GM18861 (cell line): ENCODE measurements at regions not wholly inside any gene's neighbourhood (a gene's known extent, or its start where the extent isn't known, plus 50 kb on each side); places are given as distances from the start of the nearest gene placed in this dataset.
"Not testable (repeated sequence)": the region's sequence is repeated elsewhere in the genome, so short reads cannot be mapped to it uniquely, and the experiment has no call there.

ENCODE experiments used
- ATAC-seq: cut with Tn5 transposase; IDR thresholded peaks from one replicate; pipeline ENCODE4 v1.9.1; 2021; ENCODE audit not compliant: unreplicated experiment

DNA sequence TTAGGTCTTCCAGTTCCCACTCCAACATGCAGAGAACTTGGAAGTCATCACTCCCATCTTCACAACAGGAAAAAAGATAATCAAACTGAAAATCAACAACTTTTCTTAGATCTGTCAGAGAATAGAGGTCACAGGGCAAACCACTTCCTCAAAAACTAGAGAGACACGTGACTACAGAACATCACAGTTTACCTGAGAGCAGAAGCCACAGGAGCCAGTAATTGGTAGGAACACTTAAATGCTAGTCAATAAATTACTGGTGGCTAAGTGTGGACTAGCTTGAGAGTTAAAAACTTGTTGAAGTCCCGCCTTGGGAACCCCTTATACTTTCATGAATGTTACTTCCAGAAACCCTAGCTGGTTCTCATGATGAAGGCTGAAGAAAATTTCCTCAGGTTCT, 81.1 kb downstream of the THSD1 start:
- ATAC-seq: peak; percentile 92

GRCh38 chr13:52319876-52320275, 86.1 kb downstream of the THSD1 start:
- ATAC-seq: no peak

- ATAC-seq: not testable (repeated sequence)
Observed at GRCh38 chr13:52309833-52310232, 96.1 kb downstream of the THSD1 start.

DNA sequence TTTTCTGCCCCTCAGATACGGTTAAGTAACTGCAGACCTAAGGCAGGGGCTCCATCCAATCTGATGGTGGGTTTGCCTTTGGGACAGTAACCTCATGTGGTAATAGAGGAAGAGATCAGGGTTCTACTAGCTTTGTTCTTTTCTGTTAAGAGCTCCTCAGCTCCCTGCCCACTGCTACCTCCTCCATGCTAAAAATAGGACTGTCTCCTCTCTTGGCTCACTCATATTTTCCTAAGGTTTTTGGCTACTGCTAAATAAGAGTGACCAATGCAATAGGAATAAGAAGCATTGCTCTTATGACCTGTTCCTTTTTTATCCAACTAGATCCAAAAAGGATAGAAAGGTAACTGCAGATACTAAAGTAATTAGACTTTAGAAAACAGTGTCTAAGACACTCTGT, 99.6 kb downstream of the THSD1 start:
- ATAC-seq: not testable (repeated sequence)

DNA sequence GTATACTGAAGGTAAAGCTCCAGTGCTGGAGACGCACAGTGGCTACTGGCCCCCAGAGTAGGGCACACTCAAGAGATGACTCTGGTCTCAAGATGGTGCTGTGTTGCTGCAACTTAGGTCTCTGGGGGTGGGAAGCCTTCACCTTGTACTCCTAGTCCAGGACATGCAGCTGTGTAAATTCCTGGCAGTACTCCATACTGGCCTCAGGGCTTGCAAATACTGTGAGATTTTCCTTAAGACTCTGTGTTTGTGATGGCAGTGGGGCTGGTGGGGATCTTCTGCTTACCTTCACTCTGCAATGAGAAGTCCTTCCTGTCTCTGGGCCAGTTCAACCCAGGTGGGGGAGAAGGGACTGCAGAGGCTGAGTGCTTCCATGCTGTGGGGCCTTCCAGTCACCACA, 102.9 kb downstream of the THSD1 start:
- not testable (repeated sequence) for ATAC-seq

- not testable (repeated sequence) for ATAC-seq
Observed at GRCh38 chr13:52302688-52303087, 103.3 kb downstream of the THSD1 start.

DNA sequence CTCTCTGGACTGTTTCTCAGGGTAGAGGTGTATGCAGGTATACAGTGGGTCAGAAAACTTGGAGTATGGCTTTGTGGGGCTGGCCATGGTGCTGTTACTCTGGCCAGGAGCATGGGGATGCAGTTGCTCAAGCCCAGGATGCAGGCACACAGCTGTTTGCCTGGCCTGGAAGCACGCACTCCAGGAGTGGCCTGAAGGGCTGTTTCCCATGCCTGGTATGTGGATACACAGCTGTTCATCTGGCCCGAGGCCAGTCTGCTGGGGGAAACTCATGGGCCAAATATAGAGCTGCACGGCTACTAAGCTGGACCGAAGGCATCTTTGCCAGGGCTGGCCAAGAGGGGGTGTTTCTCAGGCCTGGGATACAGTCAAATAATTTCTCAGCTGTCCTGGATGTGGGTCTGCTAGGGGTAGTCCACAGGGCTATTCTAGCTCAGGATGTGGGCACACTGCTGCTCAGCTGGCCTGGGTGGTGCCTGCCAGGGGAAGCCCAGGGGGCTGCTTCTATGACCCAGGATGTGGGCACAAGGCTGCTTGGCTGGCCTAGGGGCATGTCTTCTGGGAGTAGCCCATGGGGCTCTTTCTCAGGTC, 104.1 kb downstream of the THSD1 start:
- not testable (repeated sequence) for ATAC-seq

DNA sequence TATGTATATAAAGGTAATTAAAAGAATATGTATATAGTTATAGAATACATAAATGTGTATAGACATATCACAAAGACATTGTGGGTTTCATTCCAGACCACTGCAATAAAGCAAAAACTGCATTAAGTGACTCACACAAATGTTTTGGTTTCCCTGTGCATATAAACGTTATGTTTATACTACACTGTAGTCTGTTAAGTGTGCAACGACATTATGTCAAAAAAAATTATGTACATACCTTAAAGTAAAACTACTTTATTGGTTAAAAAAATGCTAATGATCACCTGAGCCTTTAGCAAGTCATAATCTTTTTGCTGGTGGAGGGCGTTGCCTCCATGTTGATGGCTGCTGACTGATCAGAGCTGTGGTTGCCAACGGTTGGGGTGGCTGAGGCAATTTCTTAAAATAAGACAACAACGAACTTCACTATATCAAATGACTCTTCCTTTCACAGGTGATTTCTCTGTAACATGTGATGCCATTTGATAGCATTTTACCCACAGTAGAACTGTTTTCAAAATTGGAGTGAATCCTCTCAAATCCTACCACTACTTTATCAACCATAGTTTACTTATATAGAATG, 107.8 kb downstream of the THSD1 start:
- not testable (repeated sequence) for ATAC-seq

- not testable (repeated sequence) for ATAC-seq
Observed at GRCh38 chr13:52288891-52289290, 117.1 kb downstream of the THSD1 start.

- ATAC-seq: not testable (repeated sequence)
Observed at GRCh38 chr13:52281387-52281786, 122.0 kb upstream of the NEK3 start.

DNA sequence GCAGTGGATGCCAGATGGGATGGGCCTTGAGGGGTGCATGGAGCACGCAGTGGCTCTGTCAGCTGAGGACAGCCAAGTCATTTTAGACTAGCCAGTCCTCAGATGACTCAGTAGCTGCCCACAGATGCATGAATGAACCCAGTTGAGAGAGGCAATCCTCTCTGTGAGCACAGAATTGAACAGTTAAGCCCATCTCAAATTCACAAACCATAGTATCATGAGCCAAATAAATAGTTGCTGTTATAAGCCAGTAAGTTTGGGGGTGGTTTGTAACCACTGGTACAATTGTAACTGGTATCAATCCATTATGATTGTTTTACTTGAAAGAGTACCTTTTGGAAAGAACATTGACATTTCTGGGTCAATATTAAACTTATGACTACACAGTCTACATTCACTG, 120.0 kb upstream of the NEK3 start:
- ATAC-seq: not testable (repeated sequence)

DNA sequence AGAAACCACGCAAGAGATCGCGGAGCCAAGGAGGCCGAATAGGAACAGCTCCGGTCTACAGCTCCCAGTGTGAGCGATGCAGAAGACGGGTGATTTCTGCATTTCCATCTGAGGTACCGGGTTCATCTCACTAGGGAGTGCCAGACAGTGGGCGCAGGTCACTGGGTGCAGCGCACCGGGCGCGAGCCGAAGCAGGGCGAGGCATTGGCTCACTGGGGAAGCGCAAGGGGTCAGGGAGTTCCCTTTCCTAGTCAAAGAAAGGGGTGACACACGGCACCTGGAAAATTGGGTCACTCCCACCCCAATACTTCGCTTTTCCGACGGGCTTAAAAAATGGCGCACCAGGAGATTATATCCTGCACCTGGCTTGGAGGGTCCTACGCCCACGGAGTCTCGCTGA, 94.9 kb upstream of the NEK3 start:
- not testable (repeated sequence) for ATAC-seq

DNA sequence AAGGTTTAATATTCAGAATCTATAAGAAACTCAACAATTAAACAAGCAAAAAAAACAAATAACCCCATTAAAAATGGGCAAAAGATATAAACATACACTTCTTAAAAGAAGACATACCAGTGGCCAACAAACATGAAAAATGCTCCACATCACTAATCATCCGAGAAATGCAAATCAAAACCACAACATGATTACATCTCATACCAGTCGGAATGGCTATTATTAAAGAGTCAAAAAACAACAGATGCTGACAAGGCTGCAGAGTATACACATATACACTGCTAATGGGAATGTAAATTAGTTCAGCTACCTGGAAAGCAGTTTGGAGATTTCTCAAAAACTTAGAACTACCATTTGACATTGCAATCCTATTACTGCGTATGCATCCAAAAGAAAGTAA, 81.4 kb upstream of the NEK3 start:
- peak; percentile 88 for ATAC-seq

GRCh38 chr13:52235900-52236595, 76.7 kb upstream of the NEK3 start:
- not testable (repeated sequence) for ATAC-seq

DNA sequence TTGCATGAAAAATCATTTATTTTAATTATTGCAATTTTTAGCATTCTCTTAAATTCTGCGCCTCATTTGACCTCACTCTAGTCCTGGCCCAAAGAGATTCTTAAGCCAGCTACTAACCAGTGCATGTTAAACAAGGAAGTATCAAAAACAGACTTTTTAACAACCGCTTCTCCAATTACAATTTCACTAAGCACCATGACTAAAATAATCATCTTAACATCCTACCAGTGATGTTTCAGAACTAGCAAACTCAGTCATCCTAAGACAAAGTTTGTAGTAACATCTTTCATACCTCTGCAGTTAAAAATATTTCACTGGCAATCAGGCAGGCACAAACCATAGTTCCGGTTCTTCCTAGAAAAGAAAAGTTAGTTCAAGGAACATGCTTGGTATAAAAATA, 75.5 kb upstream of the NEK3 start:
- ATAC-seq: not testable (repeated sequence)

- not testable (repeated sequence) for ATAC-seq
Observed at GRCh38 chr13:52223063-52223462, 63.7 kb upstream of the NEK3 start.

DNA sequence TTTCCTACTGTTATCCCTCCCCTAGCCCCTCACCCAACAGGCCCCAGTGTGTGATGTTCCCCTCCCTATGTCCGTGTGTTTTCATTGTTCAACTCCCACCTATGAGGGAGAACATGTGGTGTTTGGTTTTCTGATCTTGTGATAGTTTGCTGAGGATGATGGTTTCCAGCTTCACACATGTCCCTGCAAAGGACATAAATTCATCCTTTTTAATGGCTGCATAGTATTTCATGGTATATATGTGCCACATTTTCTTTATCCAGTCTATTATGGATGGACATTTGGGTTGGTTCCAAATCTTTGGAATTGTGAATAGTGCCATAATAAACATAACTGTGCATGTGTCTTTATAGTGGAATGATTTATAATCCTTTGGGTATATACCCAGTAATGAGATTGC, 54.5 kb upstream of the NEK3 start:
- ATAC-seq: not testable (repeated sequence)

DNA sequence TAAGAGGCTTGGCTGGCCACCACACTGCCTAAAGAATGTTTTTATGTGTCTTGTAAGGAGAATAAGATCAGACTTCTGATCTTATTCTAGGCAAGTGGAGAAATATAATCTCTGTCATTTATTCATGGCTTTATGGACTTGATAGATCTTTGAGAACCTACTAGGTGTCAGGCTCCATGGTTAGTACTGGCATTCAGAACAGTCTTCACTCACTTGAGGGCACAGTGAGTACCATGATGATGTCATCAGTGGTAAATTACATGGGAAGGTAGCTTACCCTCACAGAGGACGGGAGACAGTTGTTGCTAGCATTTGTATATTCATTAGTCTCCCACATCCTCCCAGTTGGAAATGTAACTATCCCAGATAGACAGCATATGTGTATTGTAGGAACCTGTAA, 53.5 kb upstream of the NEK3 start:
- not testable (repeated sequence) for ATAC-seq

DNA sequence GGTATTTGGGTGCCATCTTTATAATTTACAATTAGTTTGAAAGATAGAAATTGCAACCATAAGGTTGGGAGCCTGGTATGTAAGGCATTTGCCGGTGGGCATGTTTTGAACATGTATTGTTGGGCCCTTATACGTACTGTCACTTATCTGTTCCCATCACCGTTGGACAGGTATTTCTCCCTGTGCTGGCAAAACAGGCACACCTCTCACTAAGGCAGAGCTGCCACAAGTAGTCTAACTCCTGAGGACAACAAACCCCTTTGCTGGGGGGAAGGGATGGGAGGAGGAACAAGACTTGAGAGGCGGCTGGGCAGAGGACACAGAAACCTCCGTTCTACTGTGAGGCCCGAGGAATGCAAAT, 52.0 kb upstream of the NEK3 start:
- ATAC-seq: not testable (repeated sequence)

GRCh38 chr13:52210564-52211415, 51.4 kb upstream of the NEK3 start:
- ATAC-seq: not testable (repeated sequence)
